Epithelial cell of prostate (primary cell): ENCODE measurements at regions not wholly inside any gene's neighbourhood (a gene's known extent, or its start where the extent isn't known, plus 50 kb on each side); places are given as distances from the start of the nearest gene placed in this dataset.
A peak's percentile ranks its signal among the peaks of the same experiment; 100 is the strongest.

Source experiments
- DNase-seq: peaks from one replicate; pipeline ENCODE4 v3.0.0-alpha.2; 2011; ENCODE audit warnings: low read depth, low spot score
- H3K27ac ChIP-seq: fragments of 450-650 bp; 2 replicates; pipeline ENCODE4 v1.5.1; 2017; ENCODE audit warnings: mild to moderate bottlenecking

GRCh38 chr4:177568931-177569330 is 126.7 kb upstream of the AGA start:
- no peak for DNase-seq
- no peak overlapping the region for H3K27ac ChIP-seq

DNA sequence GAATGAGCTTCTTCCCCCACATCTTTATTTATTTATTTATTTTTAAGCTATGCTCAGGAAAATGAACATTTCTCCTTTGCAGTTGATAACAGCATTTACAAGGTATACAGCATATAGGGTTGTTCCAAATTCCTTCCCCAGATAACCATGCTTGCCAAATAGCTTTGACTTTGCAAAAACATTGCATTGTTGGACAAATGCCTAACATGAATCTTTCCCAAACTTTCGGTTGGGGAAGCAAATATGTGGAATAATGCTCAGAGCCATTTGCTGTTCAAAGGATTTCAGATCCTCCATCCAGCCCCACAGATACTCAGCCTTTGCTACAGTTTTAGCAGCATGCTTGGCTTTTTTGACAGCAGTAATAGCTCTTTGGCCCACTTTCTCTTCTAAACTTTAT is 127.2 kb upstream of the AGA start:
- no peak for DNase-seq
- H3K27ac ChIP-seq, result no peak overlapping the region

DNA sequence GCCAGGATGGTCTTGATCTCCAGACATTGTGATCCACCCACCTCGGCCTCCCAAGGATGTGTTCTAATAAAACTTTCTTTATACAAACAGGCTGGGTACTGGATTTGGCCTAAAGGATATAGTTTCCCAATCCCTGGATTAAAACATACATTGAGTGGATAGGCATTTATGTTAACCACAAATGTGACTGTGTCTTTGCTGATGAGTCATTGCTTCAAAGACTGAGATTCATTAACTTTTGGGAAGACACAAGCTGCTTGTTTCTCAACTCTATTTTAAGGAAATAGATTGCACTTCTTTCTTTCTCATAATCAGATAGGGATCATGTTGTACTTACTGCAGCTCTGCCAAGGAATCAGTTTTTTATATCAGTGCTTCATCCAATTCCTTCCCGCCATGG is 131.3 kb upstream of the AGA start:
- peak; percentile 70 for DNase-seq
- no peak overlapping the region for H3K27ac ChIP-seq

GRCh38 chr4:177574446-177574845 is 132.2 kb upstream of the AGA start:
- DNase-seq, result no peak
- no peak overlapping the region for H3K27ac ChIP-seq

GRCh38 chr4:177579649-177580048 is 137.4 kb upstream of the AGA start:
- no peak for DNase-seq
- no peak overlapping the region for H3K27ac ChIP-seq

- no peak overlapping the region for H3K27ac ChIP-seq
- DNase-seq, result no peak
Observed at GRCh38 chr4:177582992-177583391, 140.8 kb upstream of the AGA start.

- no peak overlapping the region for H3K27ac ChIP-seq
- no peak for DNase-seq
Observed at GRCh38 chr4:177587989-177588388, 145.8 kb upstream of the AGA start.

DNA sequence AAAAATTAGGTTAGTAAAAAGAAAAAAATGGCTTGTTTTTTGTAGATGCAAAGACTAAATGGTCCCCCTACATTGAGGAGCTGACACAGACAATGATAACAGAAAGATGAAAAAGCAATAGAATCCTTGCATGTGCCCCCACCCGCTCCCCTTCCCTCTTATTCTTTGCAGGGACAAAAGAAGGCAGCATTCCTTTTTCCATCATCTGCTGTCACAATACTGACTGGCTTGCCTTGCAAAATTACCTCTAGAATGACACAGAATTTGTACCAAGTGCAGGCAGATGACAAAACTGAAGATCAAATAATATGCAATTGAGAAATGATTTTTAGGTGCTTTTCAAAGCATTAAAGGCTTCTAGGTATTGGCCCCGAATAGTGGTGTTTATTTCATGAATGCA is 153.1 kb upstream of the AGA start:
- no peak overlapping the region for H3K27ac ChIP-seq
- DNase-seq, result no peak

- no peak overlapping the region for H3K27ac ChIP-seq
- DNase-seq, result peak; percentile 58
Observed at GRCh38 chr4:177596035-177596434, 153.8 kb upstream of the AGA start.

GRCh38 chr4:177596991-177597390 is 154.8 kb upstream of the AGA start:
- H3K27ac ChIP-seq, result no peak overlapping the region

DNA sequence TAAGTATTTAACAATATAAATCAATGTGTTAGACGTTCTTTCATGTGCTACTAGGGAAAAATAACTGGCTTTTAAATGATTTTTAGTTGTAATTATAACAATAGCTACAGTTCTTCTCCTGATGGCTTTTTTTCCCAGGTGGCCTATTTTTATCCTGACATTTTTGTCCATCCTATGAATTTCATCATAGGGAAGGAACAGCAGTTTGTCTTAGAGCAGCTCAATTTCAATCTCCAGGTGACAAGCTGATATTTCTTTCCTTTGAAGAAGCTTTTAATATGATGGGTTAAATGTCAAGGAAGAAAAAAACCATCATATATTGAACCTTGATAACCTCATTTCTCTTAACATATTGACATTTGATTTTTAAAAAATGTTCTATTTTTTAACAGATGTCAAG is 163.0 kb upstream of the AGA start:
- no peak for DNase-seq
- H3K27ac ChIP-seq, result no peak overlapping the region

More at GRCh38 chr4:177596991-177597390, 154.8 kb upstream of the AGA start:
- DNase-seq, result no peak

- no peak overlapping the region for H3K27ac ChIP-seq
- DNase-seq, result no peak
Observed at GRCh38 chr4:177607111-177607573, 164.9 kb upstream of the AGA start.

- no peak overlapping the region for H3K27ac ChIP-seq
- DNase-seq, result no peak
Observed at GRCh38 chr4:177611974-177612664, 169.9 kb upstream of the AGA start.

- H3K27ac ChIP-seq, result no peak overlapping the region
- DNase-seq, result no peak
Observed at GRCh38 chr4:177612684-177613083, 170.4 kb upstream of the AGA start.

DNA sequence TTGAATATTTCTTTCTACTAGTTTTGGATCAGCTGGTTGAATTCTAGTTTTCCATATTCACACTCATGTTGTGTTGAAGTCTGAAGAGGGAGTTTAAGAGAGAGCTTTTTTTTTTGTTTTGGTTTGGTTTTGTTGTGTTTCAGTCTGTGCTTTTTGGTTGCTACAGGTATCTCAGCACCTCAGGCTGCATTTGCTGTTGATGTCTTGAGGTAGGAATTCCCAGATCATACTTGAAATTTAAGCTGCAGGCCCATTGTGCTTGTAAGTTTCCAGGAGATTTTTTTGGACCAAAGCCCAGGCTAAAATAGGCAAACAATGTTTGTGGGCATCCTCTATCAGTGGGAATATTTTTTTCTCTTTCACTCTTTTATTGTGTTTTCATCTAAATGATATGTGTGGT is 190.2 kb upstream of the AGA start:
- no peak for DNase-seq
- H3K27ac ChIP-seq, result no peak overlapping the region

- no peak for DNase-seq
- H3K27ac ChIP-seq, result no peak overlapping the region
Observed at GRCh38 chr4:177638871-177639270, 196.6 kb upstream of the AGA start.

DNA sequence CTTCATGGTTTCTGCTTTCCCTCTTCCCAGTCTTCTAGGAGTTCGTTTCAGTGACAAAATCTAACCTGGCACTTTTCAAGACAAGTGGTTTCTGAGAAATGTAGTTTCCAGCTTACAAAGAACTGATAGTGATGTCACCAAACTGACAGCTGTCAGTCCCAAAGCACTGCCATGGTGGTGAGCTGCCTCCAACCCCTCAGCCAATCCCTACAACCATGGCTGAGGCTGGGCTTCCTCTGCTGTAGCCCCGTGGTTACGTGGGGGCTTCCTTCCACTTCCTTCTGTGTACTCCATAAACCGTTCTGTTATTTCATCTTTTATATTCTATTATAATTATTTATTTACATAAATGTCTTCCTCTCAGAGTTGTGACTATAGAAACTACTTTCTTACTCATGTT is 198.6 kb upstream of the AGA start:
- DNase-seq, result no peak
- H3K27ac ChIP-seq, result no peak overlapping the region

- no peak for DNase-seq
- no peak overlapping the region for H3K27ac ChIP-seq
Observed at GRCh38 chr4:177660223-177660622, 218.0 kb upstream of the AGA start.

DNA sequence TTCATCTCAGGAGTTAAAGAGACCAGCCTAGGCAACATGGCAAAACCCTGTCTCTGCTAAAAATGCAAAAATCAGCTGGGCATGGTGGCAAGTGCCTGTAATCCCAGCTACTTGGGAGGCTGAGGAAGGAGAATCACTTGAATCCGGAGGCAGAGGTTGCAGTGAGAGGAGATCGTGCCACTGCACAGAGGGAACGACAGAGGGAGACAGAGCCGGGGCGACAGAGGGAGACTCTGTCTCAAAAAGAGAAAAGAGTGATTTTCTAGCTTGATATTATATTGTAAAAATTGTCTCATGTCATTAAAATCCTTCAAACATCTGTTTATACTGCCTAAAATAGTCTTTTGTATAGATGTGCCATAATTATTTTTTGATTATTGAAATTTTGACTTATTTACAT is 225.4 kb upstream of the AGA start:
- H3K27ac ChIP-seq, result no peak overlapping the region

DNA sequence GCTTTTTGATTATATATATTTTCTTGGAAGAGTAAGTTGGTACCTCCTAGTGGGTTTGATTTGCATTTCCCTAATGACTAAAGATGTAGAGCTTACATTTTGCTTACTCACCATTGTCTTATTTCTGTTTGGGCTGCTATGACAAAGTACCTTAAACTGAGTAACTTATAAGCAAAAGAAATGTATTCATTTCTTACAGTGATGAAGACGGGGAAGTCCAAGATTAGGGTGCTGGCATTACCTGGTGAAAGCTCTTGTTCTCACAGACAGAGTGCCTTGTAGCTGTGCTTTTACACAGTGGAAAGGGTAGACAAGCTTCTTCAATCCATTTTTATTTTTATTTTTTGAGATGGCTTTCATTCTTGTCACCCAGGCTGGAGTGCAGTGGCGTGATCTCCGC is 229.2 kb upstream of the AGA start:
- no peak overlapping the region for H3K27ac ChIP-seq
- DNase-seq, result no peak

More for the DNA sequence above, 225.4 kb upstream of the AGA start:
- no peak for DNase-seq

GRCh38 chr4:177671845-177672244 is 229.6 kb upstream of the AGA start:
- H3K27ac ChIP-seq, result no peak overlapping the region
- DNase-seq, result no peak

DNA sequence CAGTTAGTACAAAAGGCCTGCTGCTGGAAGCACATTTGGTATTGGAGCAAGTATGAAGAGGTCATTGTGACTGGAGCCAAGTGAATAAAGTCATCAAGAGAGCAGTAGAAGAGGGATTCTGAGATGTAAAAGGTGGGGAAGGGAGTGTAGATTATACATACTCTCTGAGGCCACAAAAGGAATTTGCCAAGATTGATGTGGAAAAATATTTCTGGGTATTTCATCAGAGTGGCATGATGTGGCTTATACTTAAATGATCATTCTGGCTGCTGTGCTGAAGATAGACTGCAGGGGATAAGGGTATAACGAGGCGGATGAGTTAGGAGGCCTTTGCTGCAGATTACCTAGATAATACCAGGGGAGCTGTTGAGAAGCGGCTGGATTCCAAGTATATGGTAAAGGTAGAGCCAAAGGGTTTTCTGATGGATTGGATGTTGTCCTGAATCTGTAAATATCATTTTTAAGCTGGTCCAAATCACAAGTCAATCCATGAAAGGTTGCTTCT is 231.8 kb upstream of the AGA start:
- H3K27ac ChIP-seq, result peak overlapping the region; percentile 12
- DNase-seq, result no peak
